GM18867 (cell line): ENCODE measurements at regions not wholly inside any gene's neighbourhood (a gene's known extent, or its start where the extent isn't known, plus 50 kb on each side); places are given as distances from the start of the nearest gene placed in this dataset.
A peak's percentile ranks its signal among the peaks of the same experiment; 100 is the strongest.
"Not testable (repeated sequence)": the region's sequence is repeated elsewhere in the genome, so short reads cannot be mapped to it uniquely, and the experiment has no call there.

ENCODE experiments used
- ATAC-seq: cut with Tn5 transposase; IDR thresholded peaks from one replicate; pipeline ENCODE4 v1.9.1; 2021; ENCODE audit warnings: mild to moderate bottlenecking, moderate library complexity; ENCODE audit not compliant: unreplicated experiment

DNA sequence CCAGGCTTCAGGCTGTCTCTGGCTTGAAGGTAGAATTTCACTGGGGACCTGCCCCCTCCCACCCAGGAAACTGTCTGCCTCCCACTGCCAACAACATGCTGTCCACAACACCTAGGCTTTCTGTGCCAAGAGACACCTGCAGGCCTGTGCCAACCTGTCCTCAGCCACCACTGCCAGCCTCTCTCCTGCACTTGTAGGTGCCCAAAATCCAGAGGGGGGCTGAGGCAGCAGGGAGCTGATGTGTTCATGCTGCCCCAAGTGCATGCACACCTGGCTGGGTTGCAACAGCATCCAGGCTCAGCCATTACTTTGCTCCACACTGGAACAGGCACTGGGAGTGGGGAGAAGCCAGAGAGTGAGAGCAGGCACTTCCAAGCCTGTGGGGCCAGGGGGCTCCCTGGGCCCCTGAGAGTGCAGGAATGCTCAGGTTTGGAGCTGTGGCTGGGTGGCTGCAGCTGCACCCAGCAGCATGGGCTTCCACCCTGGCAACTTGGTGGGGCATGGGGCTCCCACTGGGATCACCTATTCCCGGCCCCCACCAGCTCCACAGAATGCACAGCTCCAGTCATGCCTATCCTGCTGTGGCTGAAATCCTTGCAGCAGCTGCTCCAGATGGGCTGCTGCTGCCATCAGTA lies 218.1 kb upstream of the OBI1 start:
- ATAC-seq: no peak

DNA sequence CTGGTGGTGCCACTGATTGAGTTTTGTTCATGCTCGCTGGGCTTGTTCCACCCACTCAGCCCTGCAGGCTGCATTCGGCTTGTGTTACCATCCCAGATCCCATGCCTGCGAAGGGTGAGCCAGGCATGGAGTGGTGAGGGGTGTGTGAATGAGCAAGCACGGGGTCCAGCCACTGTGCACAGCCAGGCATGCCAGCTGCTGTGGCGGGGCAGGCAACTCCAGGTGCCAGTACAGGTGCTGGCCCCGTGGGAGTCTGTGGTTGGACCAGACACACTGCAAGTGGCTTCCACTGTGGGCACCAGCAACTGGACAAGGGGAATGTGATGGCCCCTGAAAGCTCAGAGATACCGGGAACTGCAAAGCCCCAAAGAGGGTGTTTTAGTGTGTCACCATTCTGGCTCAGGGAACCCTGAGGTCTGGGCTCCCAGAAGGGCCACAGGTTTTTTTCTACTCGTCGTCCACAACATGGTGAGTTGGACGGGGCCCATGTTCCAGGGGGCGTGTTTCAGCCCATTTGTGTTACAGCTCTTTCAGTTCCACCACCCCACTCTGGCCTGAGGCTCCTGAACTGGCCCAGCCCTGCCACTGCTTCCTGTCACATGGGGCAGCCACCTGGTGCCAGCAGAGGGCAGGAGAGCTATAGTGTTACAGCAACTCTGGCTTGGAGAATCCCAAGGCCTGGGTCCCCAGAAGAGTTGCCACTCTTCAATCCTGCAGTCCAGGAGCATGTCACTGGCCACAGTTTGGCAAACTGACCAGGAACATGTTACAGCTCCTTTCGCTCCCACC lies 217.0 kb upstream of the OBI1 start:
- peak; percentile 88 for ATAC-seq

DNA sequence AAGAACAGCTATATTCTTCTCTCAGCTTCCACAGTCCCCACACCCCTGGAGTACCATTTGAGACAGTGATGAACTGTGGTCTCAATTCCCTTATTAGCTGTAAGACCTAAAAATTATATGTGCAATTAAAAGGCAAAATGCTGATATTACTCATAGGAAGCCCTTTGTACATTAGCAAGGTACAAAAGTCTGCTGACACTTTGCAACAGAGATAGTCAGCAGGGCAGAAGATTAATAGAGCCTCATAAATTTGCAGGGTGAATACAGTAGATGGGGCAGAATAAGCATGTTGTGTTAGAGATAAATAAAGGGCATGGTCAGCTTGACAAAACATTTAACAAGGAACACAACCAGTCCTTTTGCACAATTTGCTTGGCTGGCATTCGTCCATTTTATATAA lies 210.0 kb upstream of the OBI1 start:
- ATAC-seq: no peak

GRCh38 chr13:78867655-78868054 lies 208.7 kb upstream of the OBI1 start:
- no peak for ATAC-seq

DNA sequence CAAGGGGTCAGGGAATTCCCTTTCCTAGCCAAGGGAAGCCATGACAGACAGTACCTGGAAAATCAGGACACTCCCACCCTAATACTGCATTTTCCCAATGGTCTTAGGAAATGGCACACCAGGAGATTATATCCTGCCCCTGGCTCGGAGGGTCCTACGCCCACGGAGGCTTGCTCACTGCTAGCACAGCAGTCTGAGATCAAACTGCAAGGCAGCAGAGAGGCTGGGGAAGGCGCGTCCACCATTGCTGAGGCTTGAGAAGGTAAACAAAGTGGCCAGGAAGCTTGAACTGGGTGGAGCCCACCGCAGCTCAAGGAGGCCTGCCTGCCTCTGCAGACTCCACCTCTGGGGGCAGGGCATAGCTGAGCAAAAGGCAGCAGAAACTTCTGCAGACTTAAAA lies 207.1 kb upstream of the OBI1 start:
- not testable (repeated sequence) for ATAC-seq

- no peak for ATAC-seq
Measured at GRCh38 chr13:78862446-78862845, 203.5 kb upstream of the OBI1 start.

GRCh38 chr13:78852709-78853108 lies 193.8 kb upstream of the OBI1 start:
- ATAC-seq: no peak

DNA sequence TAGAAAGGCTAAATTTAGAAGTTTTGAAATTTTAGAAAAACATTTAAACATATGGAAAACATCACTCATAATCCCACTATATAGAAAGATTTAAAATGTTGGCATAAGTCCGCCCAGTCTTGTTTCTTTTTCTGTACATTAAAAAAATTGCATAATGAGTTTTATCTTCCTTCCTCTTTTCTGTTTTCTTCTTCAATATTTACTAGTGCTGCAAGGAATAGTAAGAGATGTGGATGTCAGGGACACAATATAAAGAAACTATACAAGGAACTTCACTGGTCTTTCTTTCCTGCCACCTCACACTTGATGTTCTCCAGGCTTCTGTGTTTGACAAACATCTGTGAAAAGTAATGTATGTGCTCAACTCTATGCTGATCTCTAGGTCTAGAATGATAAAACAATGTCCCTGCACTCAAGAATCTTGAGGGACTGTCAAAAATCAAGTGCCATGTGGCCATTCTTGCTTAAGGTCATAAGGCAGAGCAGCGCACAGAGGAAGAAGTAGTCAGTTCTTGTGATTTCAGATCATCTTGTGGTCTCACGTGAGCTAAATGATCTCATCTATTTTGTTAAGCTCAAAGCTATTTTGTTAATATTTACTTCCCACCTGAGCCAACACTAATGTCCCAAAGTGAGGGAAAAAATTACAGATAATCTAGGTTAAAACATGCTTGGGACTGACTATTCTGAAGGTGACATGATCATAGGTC lies 186.9 kb upstream of the OBI1 start:
- ATAC-seq: no peak

- ATAC-seq: no peak
Measured at GRCh38 chr13:78844106-78844505, 185.2 kb upstream of the OBI1 start.

- no peak for ATAC-seq
Measured at GRCh38 chr13:78841358-78841963, 182.5 kb upstream of the OBI1 start.

- ATAC-seq: no peak
Measured at GRCh38 chr13:78836238-78836784, 177.4 kb upstream of the OBI1 start.

DNA sequence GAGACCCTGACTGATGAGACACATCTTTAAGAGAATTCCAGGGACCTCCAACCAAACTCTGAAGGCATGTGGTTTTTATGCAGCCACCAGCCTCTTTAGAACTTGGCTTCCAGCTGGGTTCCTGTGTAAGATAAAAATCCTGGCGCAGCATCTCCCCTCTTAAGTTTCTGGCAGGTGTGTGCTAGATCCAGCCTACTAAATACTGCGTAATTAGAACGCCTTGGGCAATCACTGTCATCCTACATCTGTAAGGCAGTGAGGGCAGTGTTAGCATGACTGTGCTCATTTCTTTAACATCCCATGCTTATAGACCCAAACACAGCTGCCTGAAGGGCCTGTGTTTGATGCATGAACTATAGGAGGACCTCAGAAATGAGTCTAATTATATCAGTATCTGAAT lies 173.5 kb upstream of the OBI1 start:
- no peak for ATAC-seq

DNA sequence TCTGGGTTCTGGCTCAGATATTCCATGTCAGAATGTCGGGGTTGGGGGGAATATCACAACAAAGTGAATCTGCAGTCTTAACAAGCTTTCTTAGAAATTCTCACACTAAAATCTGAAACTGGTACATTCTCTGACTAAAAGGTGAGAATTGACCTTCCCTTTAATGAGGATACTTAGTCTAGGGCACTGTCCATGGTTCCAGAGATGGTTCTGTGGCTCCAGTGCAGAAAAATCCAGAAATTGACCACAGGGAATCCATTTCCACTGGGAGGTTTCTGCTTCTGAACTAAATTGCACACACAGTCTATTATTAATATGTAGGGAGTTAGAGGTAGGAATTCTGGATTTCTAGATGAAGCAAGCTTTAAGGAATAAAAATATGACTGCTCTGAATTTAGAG lies 171.6 kb upstream of the OBI1 start:
- ATAC-seq: no peak

DNA sequence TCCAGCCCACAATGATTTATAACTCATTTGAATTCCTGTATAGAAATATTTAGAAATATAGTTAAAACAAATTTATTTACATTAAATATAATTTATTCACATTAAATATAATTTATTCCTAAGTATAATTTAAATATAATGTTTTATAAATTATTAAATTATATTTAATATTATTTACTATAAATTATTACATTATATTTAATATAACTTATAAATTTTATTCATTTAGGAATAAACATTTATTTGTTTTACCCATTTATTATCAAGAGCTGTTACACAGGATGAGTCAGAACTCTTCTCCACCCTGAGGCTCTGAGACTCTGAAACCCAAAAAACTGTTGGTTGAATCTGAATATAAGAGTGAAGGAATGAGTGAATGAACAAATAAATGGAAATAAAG lies 170.9 kb upstream of the OBI1 start:
- ATAC-seq: no peak

DNA sequence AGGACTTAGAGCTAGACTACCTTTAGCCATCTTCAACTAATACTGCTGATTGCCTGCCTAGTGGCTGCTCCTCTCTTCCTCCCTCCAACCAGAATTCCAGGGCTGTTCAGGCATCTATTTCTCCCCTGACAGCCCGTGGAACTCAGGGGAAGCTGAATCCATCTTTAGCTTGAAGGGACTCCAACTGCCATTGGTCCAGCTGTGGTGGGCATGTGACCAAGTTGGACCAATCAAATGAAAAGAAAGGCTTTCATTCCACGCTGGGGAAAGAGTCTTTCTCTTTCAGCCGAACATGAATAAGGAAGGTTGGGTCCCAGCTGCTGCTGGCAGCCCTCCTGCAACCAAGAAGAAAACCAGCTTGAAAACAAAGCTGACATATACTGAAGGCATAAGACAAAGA lies 168.5 kb upstream of the OBI1 start:
- ATAC-seq: no peak

DNA sequence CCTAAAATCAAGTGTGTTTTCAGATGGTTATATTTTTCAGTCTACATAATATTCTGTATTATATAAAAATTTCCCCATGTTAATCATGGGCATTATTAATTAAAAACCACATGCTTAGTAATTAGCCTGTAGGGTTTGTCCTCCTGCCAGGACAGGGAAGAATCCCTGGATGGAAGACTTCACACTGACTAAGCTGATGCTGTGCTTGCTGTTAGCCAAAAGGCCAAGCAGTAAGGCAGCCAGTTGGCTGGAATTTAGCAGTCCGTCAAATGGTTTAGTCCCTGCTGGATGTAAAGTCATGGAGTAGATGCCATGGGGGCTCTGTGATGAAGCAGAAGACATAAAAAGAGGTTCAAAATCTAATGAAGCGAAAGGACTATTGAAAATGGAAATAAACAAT lies 168.0 kb upstream of the OBI1 start:
- ATAC-seq: no peak

GRCh38 chr13:78826312-78826711 lies 167.4 kb upstream of the OBI1 start:
- ATAC-seq: no peak

- ATAC-seq: no peak
Measured at GRCh38 chr13:78820541-78820940, 161.6 kb upstream of the OBI1 start.

DNA sequence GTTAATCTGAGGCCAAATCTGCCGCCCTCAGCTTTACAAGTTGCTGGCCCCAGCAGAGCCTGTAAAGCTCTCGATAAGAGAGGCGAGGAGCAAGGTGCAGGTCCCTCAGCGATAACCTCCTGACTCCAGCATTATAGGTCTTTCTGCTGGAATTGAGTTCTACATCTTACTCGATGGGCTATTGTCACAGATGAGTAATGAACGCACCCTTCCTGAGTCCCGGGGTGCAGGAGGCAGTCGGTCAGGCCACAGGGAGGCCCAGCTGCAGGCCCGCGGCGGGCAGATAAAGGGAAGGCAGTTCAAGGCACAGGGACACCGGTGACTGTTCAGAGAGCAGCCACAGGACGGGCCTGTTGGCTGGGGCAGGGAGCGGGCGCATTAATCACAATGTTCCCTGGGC lies 157.6 kb upstream of the OBI1 start:
- ATAC-seq: no peak

DNA sequence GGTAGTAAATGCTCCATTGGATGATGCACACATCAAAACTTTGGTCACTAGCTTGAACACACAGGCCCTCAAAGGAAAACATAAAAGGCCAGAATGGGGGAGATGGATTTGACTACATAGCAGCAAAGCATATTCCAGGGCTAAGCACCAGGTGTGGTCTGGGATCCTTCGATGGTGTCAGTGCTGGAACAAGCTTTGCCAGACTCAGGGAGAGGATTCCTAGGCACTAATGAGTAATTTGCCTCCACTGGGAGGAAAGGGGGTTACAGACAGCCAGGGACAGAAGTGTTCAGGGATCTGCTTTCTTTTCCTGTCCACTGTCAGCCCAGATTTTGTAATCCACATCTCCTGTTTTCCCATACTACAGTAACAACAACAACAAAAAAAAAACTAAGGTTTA lies 157.2 kb upstream of the OBI1 start:
- no peak for ATAC-seq

DNA sequence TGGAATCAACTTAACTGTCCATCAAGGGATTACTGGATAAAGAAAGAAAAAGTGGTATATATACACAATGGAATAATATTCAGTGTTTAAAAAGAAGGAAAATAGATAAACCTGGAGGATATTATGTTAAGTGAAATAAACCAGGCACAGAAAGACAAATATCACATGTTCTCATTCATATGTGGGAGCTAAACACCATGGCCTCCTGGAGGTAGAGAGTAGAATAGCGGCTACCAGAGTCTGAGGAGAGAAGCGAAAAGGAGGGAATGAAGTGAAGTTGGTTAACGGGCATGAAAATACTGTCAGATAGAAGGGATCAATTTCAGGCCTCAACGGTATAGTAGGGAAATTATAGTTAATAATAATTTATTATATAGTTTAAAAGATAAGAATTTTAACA lies 147.5 kb upstream of the OBI1 start:
- ATAC-seq: peak; percentile 82
